ENCODE measurements at regions not wholly inside any gene's neighbourhood (a gene's known extent, or its start where the extent isn't known, plus 50 kb on each side); places are given as distances from the start of the nearest gene placed in this dataset.
"Not testable (repeated sequence)": the region's sequence is repeated elsewhere in the genome, so short reads cannot be mapped to it uniquely, and the experiment has no call there.

- DNase-seq (ENCODE audit: low read depth), result not testable (repeated sequence)
Measured at GRCh38 chr15:30841639-30842038, 62.1 kb upstream of the FAN1 start.

GRCh38 chr15:30842798-30843472 is 60.8 kb upstream of the FAN1 start:
- not testable (repeated sequence) for DNase-seq (ENCODE audit: low read depth)

GRCh38 chr15:30845536-30845935 is 58.2 kb upstream of the FAN1 start:
- not testable (repeated sequence) for DNase-seq (ENCODE audit: low read depth)

All from renal cortical epithelial cell (primary cell).